ENCODE measurements at regions not wholly inside any gene's neighbourhood (a gene's known extent, or its start where the extent isn't known, plus 50 kb on each side); places are given as distances from the start of the nearest gene placed in this dataset.

DNA sequence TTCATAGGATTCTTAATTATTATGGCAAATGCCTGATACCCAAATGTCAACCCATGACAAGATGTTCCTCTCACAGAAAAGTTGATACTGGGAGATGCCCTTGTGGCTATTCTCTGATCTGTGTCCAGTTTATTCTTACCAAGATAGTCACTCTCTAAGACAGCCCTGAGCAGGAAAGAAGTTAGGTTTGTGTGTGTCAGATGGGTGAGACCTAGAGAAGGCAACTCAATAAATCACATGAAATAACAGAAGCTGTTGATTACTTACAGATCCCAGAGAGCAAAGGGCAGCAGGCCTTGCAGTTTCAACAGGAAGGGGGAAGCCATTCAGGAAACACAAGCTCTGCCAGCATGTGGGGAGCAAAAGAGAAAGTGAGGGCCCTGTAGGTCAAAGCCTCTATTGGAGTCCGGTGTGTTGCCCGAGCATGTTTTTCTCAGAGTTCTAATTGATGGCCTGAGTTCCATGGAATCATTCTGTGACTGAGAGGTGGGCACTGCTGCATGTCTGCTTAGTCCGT lies 1193.7 kb upstream of the CDH18 start:
- peak; percentile 56 to 93 for DNase-seq (ENCODE audit: low read depth in 2 of 2)

DNA sequence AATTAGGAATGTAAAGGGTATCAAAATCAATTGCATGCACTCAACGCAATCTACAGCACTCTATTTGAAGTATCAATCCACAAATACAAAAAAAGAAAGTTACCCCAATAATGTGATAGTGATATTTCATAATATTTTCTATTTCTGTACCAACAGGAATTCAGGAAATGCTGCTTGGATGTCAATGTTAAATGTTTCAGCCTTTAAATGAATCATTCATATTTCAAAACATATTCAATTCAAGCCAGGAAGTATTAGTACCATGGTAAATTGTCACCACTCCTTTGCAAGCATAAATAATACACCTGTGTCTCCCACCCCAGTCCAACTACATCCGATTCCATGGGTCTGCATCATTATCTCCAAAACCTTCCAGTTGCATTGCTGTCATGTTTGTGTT lies 1185.5 kb upstream of the CDH18 start:
- DNase-seq (ENCODE audit: low read depth in 2 of 2), result no peak

DNA sequence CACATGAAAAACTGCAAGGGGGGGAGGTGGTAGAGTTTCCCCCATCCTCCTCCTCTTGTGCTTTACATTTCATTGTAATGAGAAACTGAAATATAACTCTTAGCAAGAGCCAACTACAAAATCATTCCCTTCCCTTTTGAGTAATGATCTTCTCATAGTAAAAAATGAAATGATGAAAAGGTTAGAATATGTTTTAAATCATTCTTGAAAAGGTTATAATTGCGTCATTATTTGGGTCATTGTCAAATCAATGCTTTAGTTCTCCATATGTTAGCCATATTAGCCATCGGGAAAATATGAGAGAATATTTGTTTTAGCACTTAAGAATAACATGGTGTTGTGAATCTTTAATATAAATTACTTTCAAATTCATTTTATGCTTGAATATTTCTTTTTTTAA lies 1185.0 kb upstream of the CDH18 start:
- DNase-seq (ENCODE audit: low read depth in 2 of 2), result no peak

DNA sequence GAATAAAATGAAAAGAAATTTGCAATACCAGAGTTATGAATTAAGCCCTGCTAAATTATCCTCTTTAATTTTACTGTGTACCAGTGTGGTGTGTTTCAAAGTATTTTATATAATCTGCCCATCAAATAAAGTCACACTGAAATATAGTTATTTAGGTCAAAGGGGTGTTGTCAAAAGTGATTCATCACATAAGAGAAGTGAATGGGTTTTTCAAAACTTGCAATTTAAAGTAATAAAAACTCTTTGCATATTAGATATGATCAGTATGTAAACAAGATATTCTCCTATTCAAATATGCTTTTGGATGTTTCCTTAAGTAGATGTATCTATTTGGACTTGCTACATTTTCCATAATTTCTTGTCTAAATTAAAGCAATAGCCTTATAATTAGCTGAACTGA lies 1183.0 kb upstream of the CDH18 start:
- no peak for DNase-seq (ENCODE audit: low read depth in 2 of 2)

DNA sequence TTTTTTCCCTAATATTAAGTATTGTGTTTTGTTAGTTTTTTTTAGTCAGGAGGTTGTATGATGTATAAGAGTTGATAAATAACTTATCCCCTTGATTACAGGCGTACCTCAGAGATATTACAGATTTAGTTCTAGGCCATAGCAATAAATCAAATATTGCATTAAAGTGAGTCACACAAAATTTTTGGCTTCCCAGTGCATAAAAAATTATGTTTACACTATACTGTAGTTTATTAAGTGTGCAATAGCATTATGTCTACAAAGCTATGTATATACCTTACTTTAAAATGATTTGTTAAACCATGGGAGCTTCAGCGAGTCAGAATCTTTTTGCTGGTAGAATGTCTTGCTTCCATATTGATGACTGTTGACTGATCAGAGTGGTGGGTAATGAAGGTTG lies 1180.6 kb upstream of the CDH18 start:
- no peak for DNase-seq (ENCODE audit: low read depth in 2 of 2)

DNA sequence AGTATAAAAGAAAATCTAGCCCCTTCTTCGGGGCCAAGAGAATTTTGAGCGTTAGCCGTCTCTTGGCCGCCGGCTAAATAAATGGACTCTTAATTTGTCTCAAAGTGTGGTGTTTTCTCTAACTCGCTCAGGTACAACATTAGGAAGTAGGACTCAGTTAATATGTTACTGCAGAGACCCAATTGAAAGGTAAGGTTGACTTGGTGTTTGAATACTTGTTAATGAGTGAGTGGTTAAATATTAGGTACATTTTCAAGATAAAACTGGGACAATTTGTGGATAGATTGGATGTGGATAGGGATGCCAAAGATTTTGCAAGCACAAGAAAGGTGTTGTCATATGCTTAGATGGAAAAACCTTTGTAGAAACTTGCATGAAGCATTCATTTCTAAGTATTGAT lies 1177.3 kb upstream of the CDH18 start:
- no peak for DNase-seq (ENCODE audit: low read depth in 2 of 2)

DNA sequence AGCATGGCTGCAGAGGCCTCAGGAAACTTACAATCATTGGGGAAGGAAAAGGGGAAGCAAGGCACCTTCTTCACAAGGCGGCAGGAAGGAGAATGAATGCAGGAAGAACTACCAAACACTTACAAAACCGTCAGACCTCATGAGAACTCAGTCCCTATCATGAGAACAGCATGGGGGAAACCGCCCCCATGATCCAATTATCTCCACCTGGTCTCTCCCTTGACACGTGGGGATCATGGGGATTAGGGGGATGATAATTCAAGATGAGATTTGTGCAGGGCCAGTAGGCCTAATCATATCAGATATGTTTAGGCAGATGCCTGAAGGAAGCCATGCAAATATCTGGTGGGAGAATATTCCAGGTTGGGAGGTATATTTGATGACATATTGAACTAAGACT lies 1176.4 kb upstream of the CDH18 start:
- no peak for DNase-seq (ENCODE audit: low read depth in 2 of 2)

DNA sequence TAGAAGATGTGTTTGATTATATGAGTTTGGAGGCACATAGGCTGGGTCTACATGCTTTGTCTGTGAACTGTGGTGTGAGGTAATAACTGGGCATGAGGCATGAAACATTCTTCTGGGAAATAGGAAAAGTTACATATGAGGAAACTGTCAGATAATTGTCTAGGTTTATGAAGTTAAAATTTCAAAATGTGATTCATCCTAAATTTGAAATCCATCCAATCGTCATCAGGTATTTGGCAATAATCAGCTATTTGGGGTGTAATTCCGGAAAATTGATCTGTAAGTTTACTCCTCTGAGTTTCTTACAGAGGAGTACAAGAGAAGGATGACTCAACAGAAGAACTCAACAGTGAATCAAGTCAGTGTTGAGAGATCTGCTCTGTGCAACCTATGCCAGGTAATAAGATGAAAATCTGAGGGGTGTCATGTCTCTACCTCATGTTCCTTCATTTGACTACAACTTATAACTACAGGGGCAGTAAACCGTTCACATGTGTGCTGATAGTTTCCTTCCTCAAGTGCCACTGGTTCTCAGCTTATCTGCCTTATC lies 1171.6 kb upstream of the CDH18 start:
- no peak for DNase-seq (ENCODE audit: low read depth in 2 of 2)

DNA sequence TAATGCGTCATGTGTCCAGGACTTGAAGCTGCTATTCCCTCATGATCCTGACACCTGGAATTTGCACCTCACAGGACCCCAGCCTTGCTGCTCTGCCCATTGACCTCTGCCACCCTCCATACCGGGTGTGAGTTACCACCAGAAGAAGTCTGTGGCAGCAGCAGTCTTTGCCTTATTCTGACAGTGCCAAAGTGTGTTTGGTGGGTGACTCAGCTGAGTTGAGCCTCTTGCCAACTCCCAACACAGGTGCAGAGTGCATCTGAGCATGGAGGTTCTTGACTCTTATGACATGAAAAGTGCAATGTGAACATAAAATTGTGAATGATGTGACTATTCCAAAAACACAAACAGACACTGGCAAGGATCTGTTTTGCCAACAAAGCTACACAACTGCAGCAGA lies 1166.5 kb upstream of the CDH18 start:
- DNase-seq (ENCODE audit: low read depth in 2 of 2), result peak in 1 of 2 donors; percentile 16

DNA sequence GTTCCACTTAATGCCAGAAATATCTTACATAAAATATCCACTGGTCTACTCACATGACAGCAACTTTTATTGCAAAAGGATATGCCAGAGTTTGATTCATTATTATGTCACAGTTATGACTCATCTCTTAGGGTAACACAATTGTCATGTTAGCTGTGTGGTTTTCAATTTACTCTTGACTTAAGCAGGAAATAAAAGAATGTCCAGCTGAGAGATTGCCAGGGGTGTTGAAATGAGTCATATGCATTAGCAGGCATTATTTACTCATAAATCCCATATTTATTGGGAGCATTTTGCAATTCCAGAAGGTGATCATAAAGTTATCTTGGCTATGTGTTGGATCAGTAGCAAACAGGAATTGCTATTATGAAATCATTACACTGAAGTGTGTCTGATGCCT lies 1164.6 kb upstream of the CDH18 start:
- peak; percentile 97 for DNase-seq (ENCODE audit: low read depth in 2 of 2)

DNA sequence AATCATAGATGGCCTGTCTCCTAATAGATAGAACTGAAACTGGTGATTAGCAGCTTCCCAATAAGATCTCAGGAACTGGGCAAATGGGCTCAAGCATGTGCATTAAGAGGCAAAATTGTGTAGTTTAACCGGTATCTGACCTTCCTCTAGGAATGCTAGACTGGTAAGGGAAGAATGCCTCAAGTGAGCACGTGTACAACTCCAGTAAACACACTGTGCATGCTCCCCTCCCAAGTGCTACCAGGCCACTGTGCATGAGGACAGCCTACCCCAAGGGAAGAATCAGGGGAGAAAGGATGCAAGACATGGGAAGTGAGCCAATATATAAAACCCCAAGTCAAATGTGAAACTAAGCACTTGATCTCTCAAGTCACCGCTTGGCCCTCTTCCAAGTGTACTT lies 1157.4 kb upstream of the CDH18 start:
- no peak for DNase-seq (ENCODE audit: low read depth in 2 of 2)

DNA sequence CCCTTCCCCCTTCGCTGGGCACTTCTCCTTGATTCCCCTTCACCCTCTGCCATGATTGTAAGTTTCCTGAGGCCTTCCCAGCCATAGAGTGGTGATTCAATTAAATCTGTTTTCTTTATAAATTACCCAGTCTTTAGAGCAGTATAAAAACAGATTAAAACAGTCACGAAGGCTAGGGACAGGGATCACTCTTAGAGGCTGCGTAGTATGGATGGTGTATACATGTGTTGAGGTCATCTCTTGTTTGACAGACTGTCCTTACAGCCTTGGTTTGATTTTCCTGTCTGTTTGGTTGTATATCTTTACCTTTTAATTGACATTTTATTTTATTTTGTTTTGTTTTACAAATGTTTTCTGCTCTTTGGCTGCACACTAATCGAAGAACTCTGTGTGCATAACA lies 1155.7 kb upstream of the CDH18 start:
- DNase-seq (ENCODE audit: low read depth in 2 of 2), result no peak

DNA sequence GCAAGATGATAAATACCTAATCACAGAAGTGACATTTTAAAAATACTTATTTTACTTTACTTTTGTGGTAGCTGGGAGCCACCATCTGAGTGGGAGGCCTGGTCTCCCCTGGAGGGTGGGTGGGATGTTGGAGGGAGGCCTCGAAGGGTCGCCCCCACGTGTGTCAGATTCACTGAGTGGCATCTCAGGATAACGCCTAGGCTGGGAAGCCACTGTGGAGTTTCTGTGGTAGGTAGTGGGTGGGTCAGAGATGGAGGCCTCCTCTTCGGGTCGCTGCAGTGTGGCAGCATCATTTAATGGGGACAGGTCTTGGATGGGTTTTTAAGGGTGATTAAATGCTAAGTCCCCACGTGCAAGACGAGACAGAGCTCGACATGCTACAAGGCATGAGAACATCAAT lies 1154.8 kb upstream of the CDH18 start:
- DNase-seq (ENCODE audit: low read depth in 2 of 2), result no peak

DNA sequence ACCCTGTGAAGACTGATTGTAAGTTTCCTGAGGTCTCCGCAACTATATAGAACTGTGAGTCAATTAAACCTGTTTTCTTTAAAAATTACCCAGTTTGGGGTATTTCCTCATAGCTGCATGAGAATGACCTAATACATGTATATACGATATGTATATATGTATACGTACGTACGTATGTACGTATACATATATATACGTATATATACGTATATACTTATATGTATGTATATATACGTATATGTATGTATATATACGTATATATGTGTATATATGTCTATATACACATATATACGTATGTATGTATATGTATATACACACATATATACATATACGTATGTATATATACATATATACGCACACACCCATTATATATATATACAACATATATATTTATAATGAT lies 1153.0 kb upstream of the CDH18 start:
- DNase-seq (ENCODE audit: low read depth in 2 of 2), result no peak

DNA sequence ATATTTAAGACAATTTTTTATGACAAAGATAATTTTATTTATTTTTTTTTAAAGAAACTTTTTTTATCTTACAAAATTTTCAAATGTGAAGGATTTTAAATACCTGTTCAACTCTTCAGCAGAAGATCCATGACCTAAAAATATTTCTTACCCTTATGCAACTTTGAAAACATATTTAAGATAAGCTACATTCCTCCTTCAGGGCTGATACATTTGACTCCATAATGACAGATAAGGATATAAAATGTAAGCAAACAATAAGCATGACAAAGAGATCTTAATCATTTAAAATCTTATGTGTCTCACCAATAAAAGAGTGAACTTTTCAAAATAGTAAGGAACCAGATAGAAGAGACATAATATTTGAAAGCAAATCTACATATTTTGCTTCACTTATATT lies 1138.2 kb upstream of the CDH18 start:
- no peak for DNase-seq (ENCODE audit: low read depth in 2 of 2)

DNA sequence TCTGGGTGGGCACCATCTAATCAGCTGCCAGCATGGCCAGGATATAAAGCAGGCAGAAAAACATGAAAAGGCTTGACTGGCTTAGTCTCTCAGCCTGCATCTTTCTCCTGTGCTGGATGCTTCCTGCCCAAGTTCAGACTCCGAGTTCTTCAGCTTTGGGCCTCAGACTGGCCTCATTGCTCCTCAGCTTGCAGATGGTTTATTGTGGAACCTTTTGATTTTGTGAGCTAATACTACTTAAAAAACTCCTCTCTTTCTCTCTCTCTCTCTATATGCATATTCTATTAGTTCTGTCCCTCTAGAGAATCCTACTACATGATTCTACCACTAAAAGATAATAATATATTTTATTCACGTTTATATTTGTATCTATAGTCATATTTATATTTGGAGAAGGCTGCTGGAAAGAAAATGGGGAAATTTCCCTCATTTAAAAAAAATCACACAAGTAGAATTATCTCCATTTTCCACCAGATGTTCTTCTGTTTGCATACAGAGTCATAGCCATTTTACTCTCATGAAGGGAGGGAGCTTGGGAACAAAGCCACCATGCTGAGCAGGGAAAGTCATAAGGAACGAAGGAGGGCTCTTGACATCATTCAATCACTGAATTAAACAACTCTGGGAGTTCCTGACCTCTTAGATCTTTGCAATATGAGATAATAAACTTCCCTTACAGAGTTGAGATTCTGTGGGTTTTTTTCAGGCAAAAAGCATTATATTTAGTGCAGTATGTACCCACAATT lies 1137.4 kb upstream of the CDH18 start:
- DNase-seq (ENCODE audit: low read depth in 2 of 2), result no peak

DNA sequence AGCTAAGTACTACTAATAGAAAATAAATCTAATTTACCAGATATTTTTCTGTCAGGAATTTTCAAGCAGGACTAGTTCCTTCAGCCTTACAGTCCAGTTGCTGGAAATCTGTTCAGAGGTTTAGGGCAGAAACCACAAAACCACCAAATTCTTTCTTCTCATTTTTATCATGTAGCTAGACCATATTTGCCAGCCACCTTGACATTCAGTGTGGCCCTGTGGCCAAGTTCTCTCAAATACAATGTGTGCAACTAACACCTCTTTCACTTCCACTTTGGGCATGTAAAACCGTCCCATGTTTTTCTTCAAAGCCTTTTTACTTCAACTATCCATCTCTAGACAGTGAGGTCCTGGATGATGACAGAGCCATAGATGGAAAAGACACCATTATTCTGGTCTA lies 1133.2 kb upstream of the CDH18 start:
- DNase-seq (ENCODE audit: low read depth in 2 of 2), result no peak

DNA sequence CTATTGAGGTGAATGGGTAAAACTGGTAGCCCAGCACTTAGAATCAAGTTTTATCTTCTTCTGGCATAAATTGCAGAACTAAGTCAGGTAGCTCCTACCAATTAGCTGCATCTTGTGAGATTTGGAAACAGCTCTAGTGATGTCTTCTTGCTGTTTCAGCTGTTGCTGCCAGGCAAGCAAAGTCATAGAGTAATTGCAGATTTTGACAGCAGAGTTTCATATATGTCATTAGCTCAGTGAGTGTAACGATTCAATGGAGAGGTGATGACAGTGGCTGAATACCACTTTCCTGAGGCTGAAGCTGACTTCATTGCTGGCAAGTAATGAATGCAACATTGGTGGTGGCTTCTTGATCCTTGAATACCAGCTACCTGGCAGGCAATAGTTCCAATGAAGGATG lies 1109.7 kb upstream of the CDH18 start:
- DNase-seq (ENCODE audit: low read depth in 2 of 2), result no peak

DNA sequence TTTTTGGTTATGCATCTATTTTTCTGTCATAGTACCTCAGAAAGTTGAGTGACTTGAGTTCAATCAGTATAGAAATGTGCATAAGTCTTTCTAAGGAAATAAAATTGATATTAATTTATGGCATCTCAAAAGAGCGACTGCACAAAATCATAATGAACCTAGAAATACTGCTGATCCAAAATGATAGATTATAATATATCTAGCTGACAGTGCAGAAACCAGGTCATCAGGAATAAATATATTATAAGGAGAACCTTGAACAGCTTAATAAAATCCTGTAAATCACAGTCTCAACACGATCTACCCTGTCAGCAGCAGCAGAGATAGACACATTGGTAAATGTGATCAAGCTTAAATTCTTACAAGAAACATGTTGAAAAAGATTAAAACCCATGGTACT lies 1106.6 kb upstream of the CDH18 start:
- DNase-seq (ENCODE audit: low read depth in 2 of 2), result no peak

DNA sequence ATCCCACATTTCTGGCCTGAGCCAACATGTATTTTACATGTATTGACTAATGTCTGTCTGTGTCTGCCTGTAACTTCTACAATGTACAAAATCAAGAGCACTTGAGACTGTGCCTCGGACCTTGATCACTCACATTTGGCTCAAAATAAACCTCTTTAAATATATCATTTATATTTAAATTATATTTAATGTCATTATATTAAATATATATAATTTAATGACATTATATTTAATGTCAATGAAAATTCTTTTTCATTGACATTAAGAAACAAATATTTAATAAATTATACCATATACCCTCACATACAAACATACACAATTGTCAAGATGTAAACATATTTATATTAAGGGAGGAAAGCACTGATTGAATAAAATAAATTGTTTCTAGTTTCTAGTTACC lies 1099.8 kb upstream of the CDH18 start:
- no peak for DNase-seq (ENCODE audit: low read depth in 2 of 2)

DNA sequence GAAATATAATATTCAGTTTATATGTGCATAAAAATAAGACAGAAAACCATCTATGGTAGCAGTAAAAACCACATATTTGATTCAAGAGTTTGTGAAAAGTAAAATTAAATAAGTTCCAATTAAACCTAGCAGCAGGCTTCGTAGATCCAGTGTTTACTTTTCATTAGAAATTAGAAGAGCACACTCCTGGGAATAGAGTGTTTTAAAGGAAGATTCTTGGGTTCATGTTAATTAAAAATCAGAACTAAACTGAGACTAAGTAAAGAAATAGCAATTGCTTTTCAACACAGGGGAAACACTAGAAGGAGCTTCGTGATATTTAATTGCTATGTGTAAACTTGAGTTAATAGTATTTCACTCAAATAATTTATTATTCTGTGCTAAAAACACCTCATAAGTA lies 1097.8 kb upstream of the CDH18 start:
- DNase-seq (ENCODE audit: low read depth in 2 of 2), result no peak

DNA sequence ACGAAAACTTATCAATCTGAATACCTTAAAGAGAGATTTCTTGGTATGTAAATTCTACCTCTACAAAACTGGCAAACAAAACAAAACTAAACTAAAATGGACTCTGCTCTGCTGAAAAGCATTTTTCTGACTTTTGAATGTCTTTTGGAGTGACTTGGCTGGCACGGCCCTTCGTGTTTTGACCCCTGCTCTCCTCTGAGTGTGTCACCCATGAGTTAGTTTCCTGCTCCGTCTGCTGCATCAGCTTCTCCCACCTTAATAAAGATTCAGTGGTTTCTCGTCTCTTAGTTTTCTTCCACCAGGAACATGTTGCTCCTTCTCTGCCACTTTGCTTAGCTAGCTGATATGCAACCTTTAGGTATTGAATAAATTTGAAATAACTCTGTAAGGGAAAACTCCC lies 1084.0 kb upstream of the CDH18 start:
- peak in 1 of 2 donors; percentile 63 for DNase-seq (ENCODE audit: low read depth in 2 of 2)

DNA sequence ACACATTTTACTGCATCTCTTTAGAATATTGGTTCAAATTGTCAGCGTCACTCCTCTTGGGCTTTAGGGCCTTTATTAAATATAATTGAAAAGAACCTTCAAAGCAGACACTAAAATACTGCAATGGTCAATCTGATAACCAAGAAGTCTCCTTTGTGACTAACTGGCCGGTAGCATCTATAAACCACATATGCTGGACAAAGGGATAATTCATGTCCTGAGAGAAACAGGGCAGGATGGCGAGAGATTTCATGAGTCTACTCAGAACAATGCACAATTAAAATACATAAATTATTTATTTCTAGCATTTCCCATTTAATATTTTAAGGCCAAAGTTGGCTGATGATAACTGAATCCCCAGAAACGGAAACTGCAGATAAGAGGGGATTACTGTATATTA lies 1083.4 kb upstream of the CDH18 start:
- peak in 1 of 2 donors; percentile 3 for DNase-seq (ENCODE audit: low read depth in 2 of 2)

DNA sequence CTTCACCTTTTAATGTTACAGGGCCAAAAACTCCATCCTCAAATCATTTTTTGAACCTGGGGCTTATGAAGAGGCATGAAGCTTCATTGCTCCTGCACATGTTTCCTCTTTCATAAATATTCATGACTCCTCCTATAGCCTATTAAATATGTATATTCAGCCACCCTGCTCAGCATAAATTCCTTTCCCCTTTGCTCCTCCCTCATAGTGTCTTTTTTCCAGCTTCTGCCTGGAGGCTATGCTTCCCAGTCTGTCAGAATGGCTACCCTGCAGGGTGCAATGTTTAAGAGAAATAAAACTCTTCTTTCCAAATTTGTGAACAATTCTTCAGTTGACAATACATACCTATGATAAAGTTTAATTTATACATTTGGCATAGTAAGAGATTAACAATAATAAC lies 1082.9 kb upstream of the CDH18 start:
- DNase-seq (ENCODE audit: low read depth in 2 of 2), result no peak
